Activated T-cell treated with anti-CD3 and anti-CD28 coated beads for 48 hours (primary cell): ENCODE measurements at regions not wholly inside any gene's neighbourhood (a gene's known extent, or its start where the extent isn't known, plus 50 kb on each side); places are given as distances from the start of the nearest gene placed in this dataset.
"Not testable (repeated sequence)": the region's sequence is repeated elsewhere in the genome, so short reads cannot be mapped to it uniquely, and the experiment has no call there.

ENCODE experiments used
- DNase-seq: peaks from one replicate; pipeline ENCODE4 v3.0.0-alpha.2; 2020; ENCODE audit warnings: low read depth

GRCh38 chr5:57429513-57430120 is 53.0 kb downstream of the ACTBL2 start:
- no peak for DNase-seq

DNA sequence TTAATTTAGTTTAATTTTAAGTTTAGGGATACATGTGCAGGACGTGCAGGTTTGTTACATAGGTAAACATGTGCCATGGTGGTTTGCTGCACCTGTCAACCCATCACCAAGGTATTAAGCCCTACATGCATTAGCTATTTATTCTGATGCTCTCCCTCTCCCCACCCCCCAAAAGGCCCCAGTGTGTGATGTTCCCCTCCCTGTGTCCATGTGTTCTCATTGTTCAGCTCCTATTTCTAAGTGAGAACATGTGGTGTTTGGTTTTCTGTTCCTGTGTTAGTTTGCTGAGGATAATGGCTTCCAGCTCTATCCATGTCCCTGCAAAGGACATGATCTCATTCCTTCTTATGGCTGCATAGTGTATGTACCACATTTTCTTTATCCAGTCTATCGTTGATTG is 53.6 kb downstream of the ACTBL2 start:
- DNase-seq: not testable (repeated sequence)

- DNase-seq: no peak
Measured at GRCh38 chr5:57422993-57423392, 59.6 kb downstream of the ACTBL2 start.

DNA sequence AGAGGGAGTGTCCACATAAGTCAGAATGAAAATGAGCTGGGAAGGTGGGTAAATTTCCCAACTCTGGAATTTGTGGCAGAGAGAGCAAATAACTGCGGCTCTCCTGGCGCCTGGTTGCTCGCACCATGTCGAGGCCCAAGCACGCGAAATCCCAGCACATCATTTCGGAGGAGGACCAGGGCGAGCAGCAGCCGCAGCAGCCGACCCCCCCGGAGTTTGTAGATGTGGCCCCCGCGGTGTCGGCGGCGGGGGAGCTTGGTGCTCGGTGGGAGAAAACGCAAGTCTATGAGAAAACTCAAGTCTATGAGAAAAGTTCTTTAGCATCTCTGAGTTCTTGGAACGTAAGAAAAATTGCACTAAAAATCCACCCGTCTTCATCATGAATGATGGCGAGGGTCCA is 60.3 kb downstream of the ACTBL2 start:
- DNase-seq: no peak

DNA sequence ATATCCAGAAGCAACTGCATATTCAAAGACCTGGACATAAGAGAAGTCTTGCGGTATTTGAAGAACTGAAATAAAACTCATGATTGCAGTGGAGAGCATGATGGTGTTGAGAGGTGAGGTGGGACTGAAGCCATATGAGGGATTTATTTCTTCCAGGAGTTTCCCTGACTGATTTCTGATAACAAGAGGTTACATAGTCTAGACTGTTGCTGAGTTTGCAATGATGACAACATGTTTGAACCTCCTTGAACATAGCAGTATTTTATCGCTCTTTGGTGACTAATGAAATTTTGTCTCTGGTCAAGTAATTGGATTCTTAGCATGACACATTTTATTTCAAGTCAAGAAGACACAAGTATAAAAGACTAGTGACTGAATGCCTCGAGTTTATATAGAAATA is 61.8 kb downstream of the ACTBL2 start:
- no peak for DNase-seq

DNA sequence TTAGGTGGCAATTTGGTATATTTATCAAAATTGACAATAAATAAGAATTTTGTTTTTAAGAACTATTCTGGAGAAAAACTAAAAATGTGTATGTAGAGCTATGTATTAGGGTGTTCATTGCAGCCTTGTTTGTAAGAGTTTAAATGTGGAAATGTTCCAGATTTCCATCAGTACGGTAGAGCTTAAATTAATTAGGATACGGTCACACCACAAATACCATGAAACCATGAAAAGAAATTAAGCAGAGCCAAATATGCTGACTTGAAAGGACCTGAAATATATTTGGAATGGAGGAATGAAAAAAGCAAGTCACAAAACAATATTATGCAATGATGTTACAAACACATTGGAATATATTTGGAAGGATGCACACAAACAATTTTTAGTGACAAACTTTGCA is 64.6 kb downstream of the ACTBL2 start:
- DNase-seq: no peak

- no peak for DNase-seq
Measured at GRCh38 chr5:57417320-57417719, 65.3 kb downstream of the ACTBL2 start.

DNA sequence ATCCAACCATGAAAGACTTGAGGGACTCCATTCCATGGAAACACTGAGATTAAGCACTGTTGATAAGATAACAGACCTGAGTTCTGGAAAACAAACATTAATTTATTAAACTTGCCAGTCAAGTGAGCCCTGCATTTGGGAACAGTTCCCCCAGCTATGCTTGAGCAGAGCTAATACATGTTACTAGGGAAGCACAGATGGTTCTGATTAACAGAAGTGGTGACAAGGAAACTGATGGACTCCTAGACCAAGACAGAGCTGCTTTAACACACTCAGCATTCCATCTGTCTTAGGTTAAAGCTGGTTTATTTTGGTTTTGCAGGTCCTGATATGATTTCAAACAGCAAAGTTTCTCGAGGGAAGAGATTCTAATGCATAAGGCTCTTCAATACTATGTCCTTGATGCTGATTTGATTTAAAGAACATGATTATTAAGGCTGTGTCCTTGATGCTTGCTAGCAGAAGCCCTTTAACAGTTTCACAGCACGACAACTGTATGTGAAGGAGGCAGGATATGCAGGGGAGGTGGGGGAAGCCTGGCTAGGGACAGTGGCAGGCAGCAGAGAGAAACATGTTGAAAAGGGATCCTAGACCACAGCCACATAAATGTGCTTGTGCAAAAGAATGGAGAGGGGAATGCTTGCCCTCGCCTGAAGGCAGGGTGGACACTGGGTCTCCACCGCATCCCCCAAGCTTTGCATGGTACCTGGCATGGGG is 66.2 kb downstream of the ACTBL2 start:
- DNase-seq: no peak

DNA sequence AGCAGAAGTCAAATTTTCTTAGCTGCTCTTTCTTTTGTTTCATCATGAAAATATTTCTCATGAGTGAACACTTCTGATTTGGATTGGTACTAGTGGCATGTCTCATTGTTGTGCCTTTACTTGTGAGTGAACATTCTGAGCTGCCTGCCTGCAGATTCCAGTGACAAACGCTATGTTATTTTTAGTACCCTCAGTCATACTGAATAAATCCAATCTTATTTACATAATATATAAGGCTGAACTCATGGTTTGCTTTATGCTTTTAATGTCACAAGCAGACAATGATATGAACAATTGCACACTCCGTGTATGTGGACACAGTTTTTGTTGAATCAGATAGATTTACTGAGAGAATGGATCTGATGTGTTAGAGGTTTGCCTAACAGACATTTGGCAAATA is 67.8 kb downstream of the ACTBL2 start:
- DNase-seq: no peak

- DNase-seq: no peak
Measured at GRCh38 chr5:57414191-57414590, 68.4 kb downstream of the ACTBL2 start.

DNA sequence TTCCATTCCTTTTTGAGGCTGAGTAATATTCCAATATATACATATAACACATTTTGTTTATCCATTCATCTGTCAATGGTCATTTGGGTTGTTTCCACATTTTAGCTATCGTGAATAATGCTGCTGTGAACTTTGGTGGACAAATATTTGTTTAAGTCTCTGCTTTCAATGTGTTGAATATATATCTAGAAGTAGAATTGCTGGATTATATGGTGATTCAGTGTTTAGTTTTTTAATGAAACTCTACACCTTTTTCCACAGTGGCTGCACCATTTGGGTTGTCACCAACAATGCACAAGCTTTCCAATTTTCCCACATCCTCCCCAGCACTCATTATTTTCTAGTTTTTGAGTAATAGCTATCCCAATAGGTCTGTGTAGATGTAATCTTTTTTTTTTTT is 69.5 kb downstream of the ACTBL2 start:
- no peak for DNase-seq

DNA sequence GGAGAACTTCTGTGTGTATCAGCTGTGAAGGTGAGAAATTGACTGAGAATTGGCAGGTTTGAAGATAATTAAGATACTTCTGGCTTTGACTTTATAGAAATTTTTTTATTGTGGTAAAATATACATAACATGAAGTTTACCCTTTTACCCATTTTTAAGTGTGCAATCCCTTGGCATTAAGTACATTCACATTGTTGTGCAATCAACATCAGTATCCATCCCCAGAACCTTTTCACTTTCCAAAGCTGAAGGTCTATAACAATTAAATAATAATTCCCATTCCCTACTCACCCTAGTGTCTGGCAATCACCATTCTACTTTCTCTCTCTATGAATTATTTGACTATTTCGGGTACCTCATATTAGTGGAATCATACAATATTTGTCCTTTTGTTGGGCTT is 69.9 kb downstream of the ACTBL2 start:
- DNase-seq: no peak

GRCh38 chr5:57411982-57412381 is 70.6 kb downstream of the ACTBL2 start:
- no peak for DNase-seq

DNA sequence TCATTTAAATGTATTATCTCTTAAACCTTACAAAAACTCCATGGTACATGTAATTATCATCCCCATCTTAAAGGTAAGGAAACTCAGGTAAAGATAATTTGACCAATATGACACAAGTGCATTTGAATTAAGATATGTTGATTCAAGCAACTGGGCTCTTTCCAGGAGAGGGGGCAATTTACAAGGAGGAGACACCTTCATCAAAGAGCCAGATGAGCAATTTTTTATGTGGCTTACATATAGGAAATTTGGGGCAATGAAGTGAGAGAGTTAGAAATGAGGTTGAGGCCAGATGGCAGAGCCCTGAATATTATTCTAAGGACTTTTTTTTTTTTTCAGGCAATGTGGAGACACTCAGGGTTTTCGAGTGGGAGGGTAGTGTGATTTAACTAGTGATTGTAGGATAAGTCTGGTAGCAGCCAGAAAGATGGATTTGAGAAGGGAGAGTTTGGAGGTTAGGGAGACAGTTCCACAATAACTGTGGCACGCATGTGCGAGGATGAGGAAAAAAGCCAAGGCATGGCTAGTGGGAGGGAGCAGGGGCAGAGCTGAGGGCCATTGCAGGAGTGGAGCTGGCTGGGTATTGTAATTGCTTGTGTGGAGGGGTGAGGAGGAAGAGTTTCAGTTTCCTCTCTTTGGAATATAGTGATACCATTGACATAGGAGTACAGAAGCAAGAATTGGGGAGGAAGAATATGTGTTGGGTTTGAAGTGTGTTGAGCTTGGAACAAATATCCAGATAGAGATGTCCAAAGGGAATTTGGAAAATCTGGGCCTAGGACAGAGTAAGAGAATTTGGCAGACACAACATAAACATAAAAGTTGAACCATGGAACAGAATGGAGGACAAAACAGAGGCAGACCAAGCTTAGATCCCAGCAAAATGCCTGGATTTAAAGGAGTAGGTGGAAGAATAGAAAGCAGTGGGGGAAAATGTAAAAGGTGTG is 72.0 kb downstream of the ACTBL2 start:
- no peak for DNase-seq

DNA sequence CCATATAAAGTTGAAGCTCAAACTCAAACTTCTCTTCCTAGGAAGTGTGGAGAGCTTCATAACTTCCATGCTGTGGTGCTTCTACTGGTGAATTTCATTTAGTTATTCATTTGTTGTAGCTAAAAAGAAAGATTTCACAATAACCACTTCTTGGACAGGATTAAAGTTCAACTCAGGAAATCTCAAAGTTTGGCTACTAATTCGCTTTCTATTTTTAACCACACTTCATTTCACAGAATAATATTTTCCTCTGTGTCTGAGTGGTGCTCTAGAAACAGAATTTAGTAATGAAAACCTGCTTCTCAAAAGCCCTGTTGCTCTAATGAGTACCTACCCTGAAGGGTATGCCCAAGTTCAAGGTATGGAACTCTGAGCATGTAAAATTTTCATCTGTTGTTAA is 73.9 kb downstream of the ACTBL2 start:
- DNase-seq: no peak

DNA sequence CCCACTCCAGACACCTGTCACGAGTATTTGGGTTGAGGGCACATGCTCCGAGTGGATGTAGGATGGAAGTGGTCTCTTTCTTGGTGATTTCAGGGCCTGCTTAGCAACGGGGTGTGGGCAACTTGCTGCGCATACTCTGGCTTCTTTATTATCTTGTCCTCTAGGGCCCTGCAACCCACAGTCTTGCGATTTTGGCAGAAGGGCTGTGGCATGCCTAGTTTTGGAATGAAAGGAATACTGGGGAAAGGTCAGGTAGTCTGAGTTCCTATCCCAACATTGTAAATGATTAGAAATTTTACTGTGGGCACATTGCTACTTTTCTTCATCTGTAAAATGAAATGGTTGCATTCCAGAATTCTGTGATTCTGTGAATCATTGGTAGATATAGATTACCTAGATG is 74.3 kb downstream of the ACTBL2 start:
- no peak for DNase-seq

- no peak for DNase-seq
Measured at GRCh38 chr5:57407391-57407790, 75.2 kb downstream of the ACTBL2 start.

DNA sequence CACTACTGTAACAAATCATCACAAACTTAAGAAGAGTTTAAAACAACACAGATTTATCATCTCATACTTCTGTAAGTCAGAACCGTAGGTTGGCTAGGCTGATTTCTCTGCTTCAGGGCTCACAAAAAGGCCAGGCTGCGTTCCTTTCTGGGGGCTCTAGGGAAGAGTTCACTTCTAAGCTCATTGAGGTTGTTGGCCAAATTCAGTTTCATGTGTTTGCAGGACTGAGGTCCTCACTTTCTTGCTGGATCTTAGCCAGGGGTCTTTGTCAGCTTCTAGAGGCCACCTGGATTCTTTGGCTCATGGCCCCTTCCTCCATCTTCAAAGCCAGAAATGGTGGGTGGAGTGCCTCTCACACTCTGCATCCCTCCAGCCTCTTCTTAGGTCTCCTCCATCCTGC is 76.0 kb downstream of the ACTBL2 start:
- no peak for DNase-seq

GRCh38 chr5:57405984-57406383 is 76.6 kb downstream of the ACTBL2 start:
- no peak for DNase-seq

- no peak for DNase-seq
Measured at GRCh38 chr5:57402761-57403160, 79.8 kb downstream of the ACTBL2 start.

- no peak for DNase-seq
Measured at GRCh38 chr5:57402348-57402747, 80.3 kb downstream of the ACTBL2 start.

DNA sequence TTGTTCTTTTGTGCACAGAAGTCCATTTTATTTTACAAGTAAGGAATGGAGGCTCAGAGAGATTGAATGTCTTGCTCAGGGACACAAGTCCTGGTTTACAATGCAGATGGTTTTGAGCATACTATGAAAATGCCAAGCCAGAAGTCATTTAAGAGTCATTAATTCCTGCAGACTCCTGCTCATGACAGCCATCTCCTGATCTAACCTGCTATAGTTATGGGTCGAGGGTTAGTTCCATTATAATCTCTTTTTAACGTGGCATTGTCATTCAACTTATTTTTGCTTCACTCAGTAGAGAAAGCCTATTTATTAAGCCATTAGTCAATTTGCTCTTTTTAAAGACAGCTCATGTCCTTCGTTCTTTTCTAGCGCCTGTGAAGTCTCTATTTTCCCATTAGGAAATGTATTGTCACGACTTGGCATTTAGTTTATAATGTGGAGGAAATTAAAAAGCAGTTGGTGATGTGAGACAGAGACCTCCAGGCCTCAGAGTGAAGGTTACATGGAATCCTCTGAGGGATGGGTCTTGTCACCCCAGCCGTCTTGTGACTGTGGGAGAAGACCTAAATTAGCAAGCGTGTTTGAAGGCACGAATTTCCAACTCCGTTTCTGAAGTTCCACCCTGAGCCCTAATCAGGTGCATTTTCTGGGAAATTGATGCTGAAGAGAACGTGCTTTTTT is 84.1 kb downstream of the ACTBL2 start:
- DNase-seq: no peak
